Tibial artery (tissue), 4 donors: ENCODE measurements at regions not wholly inside any gene's neighbourhood (a gene's known extent, or its start where the extent isn't known, plus 50 kb on each side); places are given as distances from the start of the nearest gene placed in this dataset.
"Not testable (repeated sequence)": the region's sequence is repeated elsewhere in the genome, so short reads cannot be mapped to it uniquely, and the experiment has no call there.

ENCODE experiments used
- DNase-seq, 2 donors: peaks; one replicate each; pipeline ENCODE4 v3.0.0-alpha.2; 2019
- H3K27ac ChIP-seq, 2 donors: fragments of 200-600 bp; sonication (generic) in 1 of 2; 1 replicate in 1 of 2; 2 replicates in 1 of 2; pipeline ENCODE4 v1.5.1; 2018 to 2019; ENCODE audit warnings: mild to moderate bottlenecking in 1 of 2
- H3K27me3 ChIP-seq, 2 donors: fragments of 200-600 bp; sonication (generic) in 1 of 2; one replicate each; pipeline versions ENCODE4 v1.5.1 to v1.6.0; 2016 to 2019
- H3K36me3 ChIP-seq, 3 donors: fragments of 200-600 bp; sonication (generic) in 2 of 3; one replicate each; pipeline ENCODE4 v1.5.1; 2016 to 2019; ENCODE audit warnings: mild to moderate bottlenecking in 2 of 3
- H3K4me1 ChIP-seq, 4 donors: fragments of 200-600 bp; sonication (generic) in 2 of 4; 1 replicate in 3 of 4; 2 replicates in 1 of 4; pipeline ENCODE4 v1.5.1; 2016 to 2019
- H3K4me3 ChIP-seq, 2 donors: fragments of 200-600 bp; sonication (generic) in 1 of 2; 1 replicate in 1 of 2; 2 replicates in 1 of 2; pipeline ENCODE4 v1.5.1; 2018 to 2019; ENCODE audit warnings: mild to moderate bottlenecking in 2 of 2
- H3K9me3 ChIP-seq, 3 donors: fragments of 200-600 bp; sonication (generic) in 1 of 3; one replicate each; pipeline ENCODE4 v1.5.1; 2016 to 2019
- intact Hi-C: fragments of 100-400 bp; cut with DNase I; formaldehyde crosslinking; loops from one replicate; pipeline ENCODE4 v1.15.0; 2023; ENCODE audit warnings: low total_unique reads
- TF ChIP-seq, protein P1 (sequence below), 2 experiments: fragments of 200-600 bp in 1 of 2; fragments of 450-650 bp in 1 of 2; IDR thresholded peaks; one replicate each; pipeline ENCODE4 v1.5.1; 2017 to 2019; ENCODE audit warnings: antibody characterized with exemption in 2 of 2, mild to moderate bottlenecking in 1 of 2, moderate library complexity in 1 of 2

DNA sequence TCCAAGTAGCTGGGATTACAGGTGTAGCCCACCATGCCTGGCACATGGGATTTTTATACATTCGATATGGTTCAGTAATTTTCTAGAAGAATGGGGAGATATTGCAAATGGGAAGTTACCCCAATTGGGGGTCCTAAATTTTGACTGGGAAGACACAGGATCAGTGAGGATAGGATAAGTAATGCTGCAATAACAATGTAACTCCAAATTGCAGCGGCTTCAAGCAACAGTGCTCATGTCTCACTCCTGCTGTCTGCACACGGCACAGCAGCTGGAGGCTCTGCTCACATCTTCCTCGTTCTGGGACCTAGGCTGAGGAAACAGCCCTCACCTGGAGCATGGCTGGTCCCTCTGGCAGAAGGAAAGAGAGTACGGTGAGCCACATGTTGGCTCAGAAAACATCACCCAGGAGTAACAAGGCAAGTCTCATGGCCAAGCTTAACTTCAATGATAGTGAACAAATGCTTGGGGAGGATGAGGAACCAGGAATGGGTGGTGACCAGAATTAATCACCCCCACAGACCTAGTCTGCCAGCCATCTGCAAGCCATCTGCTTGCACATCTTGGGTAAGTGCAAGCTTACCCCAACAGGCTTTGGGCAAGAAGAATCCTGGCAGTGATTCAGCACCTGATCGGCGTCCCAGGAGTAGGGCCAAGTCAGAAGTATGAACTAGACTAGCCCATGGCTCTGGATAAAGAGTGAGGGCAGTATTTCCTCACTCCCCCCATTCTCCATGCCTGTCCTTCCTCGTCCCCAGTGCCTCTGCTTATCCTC is 229.2 kb downstream of the COPRS start:
- H3K9me3 ChIP-seq, result peaks cover 0 to 20% (median 7%) of the 10 kb centered on the region in 3 donors
- no peak overlapping the region for H3K4me3 ChIP-seq
- no peaks in the 10 kb centered on the region for H3K36me3 ChIP-seq
- intact Hi-C loops, result no loop called here
- no peak overlapping the region for H3K27ac ChIP-seq
- DNase-seq, result no peak
- TF ChIP-seq, protein P1, sequence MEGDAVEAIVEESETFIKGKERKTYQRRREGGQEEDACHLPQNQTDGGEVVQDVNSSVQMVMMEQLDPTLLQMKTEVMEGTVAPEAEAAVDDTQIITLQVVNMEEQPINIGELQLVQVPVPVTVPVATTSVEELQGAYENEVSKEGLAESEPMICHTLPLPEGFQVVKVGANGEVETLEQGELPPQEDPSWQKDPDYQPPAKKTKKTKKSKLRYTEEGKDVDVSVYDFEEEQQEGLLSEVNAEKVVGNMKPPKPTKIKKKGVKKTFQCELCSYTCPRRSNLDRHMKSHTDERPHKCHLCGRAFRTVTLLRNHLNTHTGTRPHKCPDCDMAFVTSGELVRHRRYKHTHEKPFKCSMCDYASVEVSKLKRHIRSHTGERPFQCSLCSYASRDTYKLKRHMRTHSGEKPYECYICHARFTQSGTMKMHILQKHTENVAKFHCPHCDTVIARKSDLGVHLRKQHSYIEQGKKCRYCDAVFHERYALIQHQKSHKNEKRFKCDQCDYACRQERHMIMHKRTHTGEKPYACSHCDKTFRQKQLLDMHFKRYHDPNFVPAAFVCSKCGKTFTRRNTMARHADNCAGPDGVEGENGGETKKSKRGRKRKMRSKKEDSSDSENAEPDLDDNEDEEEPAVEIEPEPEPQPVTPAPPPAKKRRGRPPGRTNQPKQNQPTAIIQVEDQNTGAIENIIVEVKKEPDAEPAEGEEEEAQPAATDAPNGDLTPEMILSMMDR (IDR thresholded peaks at IDR 0.05), result no peak
- H3K4me1 ChIP-seq, result no peaks in the 10 kb centered on the region
- no peaks in the 10 kb centered on the region for H3K27me3 ChIP-seq

DNA sequence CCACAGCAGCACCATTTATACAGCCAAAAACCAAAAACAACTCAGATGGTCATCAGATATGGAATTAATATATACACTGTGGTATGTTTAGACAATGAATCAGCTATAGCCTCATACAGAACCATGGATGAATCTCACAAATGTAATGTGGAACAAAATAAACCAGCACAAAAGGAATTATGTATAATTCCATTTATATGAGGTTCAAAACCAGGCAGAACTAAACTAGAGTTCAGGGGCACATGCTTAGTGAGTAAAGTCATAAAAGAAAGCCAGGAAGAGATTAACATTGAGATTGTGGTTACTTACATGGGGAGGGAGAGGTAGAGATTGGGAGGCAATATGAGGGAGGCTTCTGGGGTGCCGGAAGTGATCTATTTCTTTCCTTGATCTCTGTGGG is 231.1 kb downstream of the COPRS start:
- intact Hi-C loops, result no loop called here
- no peak overlapping the region for H3K27ac ChIP-seq
- peaks cover 0 to 25% (median 10%) of the 10 kb centered on the region in 3 donors for H3K9me3 ChIP-seq
- no peak for DNase-seq
- no peaks in the 10 kb centered on the region for H3K4me1 ChIP-seq
- H3K4me3 ChIP-seq, result no peak overlapping the region
- TF ChIP-seq, protein P1 (IDR thresholded peaks at IDR 0.05), result no peak
- no peaks in the 10 kb centered on the region for H3K36me3 ChIP-seq
- no peaks in the 10 kb centered on the region for H3K27me3 ChIP-seq

DNA sequence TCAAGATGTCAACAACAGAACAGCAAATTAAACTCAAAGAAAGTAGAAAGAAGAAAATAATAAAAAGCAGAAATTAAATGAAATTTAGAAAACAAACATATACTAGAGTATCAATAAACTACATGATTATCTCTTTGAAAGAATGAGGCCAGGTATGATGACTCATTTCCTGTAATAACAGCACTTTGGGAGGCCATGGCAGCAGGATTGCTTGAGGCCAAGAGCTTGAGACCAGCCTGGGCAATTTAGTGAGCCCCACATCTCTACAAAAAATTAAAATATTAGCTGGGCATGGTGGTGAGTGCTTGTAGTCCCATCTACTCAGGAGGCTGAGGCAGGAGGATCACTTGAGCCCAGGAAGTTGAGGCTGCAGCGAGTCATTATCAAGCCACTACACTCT is 232.5 kb downstream of the RAB11FIP4 start:
- H3K27me3 ChIP-seq, result no peaks in the 10 kb centered on the region
- no peak overlapping the region for H3K4me3 ChIP-seq
- no peaks in the 10 kb centered on the region for H3K36me3 ChIP-seq
- DNase-seq, result no peak
- H3K27ac ChIP-seq, result no peak overlapping the region
- peaks cover 0 to 25% (median 10%) of the 10 kb centered on the region in 3 donors for H3K9me3 ChIP-seq
- intact Hi-C loops, result no loop called here
- TF ChIP-seq, protein P1 (IDR thresholded peaks at IDR 0.05), result no peak
- H3K4me1 ChIP-seq, result no peaks in the 10 kb centered on the region

DNA sequence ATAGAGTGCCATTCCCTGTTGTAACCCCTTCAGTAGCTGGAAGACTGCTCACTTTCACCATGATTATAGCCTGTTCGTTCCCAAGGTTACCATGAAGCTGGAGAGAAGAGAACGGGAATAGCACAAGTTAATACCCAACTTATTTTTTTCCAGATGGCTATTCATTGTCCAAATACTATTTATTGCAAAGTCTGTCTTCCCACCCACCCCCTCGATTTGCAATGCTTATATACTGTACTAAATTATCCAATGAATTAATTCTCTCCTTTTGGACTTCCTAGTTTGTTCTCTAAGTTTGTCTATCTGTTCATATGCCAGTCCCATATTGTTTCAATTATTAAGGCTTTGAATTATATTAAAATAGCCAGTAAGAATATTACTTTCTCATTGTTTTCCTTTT is 231.0 kb downstream of the RAB11FIP4 start:
- intact Hi-C loops, result no loop called here
- no peaks in the 10 kb centered on the region for H3K4me1 ChIP-seq
- TF ChIP-seq, protein P1 (IDR thresholded peaks at IDR 0.05), result no peak
- H3K27ac ChIP-seq, result no peak overlapping the region
- H3K36me3 ChIP-seq, result no peaks in the 10 kb centered on the region
- H3K9me3 ChIP-seq, result peaks cover 0 to 25% (median 10%) of the 10 kb centered on the region in 3 donors
- no peaks in the 10 kb centered on the region for H3K27me3 ChIP-seq
- no peak overlapping the region for H3K4me3 ChIP-seq
- DNase-seq, result no peak

DNA sequence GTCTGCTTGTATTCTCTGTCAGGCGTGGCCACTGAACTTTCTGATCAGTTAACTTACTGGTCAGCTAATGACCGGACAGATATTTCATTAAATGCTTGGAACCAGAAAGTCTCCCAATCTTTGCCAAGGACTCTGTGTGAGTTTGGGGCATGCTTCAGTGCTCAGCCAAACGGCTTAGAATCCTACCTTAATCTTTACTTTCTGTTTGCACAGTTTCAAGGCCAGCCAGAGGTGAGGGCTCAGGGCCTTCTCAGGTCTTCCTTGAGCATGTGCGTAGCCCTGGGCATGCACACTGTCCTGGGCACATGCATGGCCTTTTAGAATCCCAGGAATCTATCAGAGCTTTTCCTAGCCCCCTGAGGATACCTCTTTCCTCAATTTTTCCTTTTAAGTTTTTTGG is 230.1 kb downstream of the RAB11FIP4 start:
- Histone ChIP-seq H3K4me1 (no peaks in the 10 kb centered on the region), H3K27me3 (no peaks in the 10 kb centered on the region), H3K27ac (no peak overlapping the region), H3K4me3 (no peak overlapping the region), H3K9me3 (peaks cover 0 to 22% (median 10%) of the 10 kb centered on the region in 3 donors), H3K36me3 (no peaks in the 10 kb centered on the region)
- TF ChIP-seq, protein P1 (IDR thresholded peaks at IDR 0.05), result no peak
- no peak for DNase-seq
- intact Hi-C loops, result no loop called here

DNA sequence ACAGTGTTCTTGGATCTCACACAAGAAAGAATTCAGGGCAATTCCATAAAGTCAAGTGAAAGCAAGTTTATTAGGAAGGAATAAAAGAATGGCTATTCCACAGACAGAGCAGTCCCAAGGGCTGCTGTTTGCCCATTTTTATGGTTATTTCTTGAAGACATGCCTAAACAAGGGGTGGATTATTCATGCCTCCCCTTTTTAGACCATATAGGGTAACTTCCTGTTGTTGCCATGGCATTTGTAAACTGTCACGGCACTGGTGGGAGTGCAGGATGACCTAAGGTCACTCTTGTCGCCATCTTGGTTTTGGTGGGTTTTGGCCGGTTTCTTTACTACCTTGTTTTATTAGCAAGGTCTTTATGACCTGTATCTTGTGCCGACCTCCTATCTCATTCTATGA is 219.6 kb downstream of the RAB11FIP4 start:
- H3K27me3 ChIP-seq, H3K36me3 ChIP-seq, H3K27ac ChIP-seq, H3K4me3 ChIP-seq, intact Hi-C loops, DNase-seq, H3K9me3 ChIP-seq, H3K4me1 ChIP-seq: not testable (repeated sequence)
